Osteoblast (primary cell): ENCODE measurements at regions not wholly inside any gene's neighbourhood (a gene's known extent, or its start where the extent isn't known, plus 50 kb on each side); places are given as distances from the start of the nearest gene placed in this dataset.

Experiments used
- DNase-seq: peaks from one replicate; pipeline ENCODE4 v3.0.0; 2011; ENCODE audit warnings: low spot score, mixed read lengths; ENCODE audit not compliant: insufficient read length; ENCODE audit errors: missing footprints
- H2AFZ ChIP-seq: 2 replicates; pipeline ENCODE4 v1.6.0; 2011; ENCODE audit warnings: mild to moderate bottlenecking, low read length
- H3K27ac ChIP-seq: 2 replicates; pipeline ENCODE4 v1.5.1; 2011; ENCODE audit warnings: mild to moderate bottlenecking, low read depth, low read length, moderate library complexity
- H3K27me3 ChIP-seq: 2 replicates; pipeline ENCODE4 v1.6.0; 2012; ENCODE audit warnings: mild to moderate bottlenecking, control low read depth, inconsistent platforms, low read length, moderate library complexity; ENCODE audit not compliant: insufficient read depth
- H3K36me3 ChIP-seq: 2 replicates; pipeline ENCODE4 v1.5.1; 2011; ENCODE audit warnings: mild to moderate bottlenecking, low read length, control low read depth, moderate library complexity; ENCODE audit not compliant: insufficient read depth
- H3K4me1 ChIP-seq: 2 replicates; pipeline ENCODE4 v1.5.1; 2011; ENCODE audit warnings: mild to moderate bottlenecking, low read length, control low read depth, moderate library complexity; ENCODE audit not compliant: insufficient read depth
- H3K4me2 ChIP-seq: 2 replicates; pipeline ENCODE4 v1.6.0; 2011; ENCODE audit warnings: mild to moderate bottlenecking, low read length; ENCODE audit not compliant: insufficient read depth
- H3K4me3 ChIP-seq: fragments of 200-600 bp; sonication (generic); 3 replicates; pipeline ENCODE4 v1.5.1; 2012; ENCODE audit warnings: mild to moderate bottlenecking, low read length, inconsistent platforms; ENCODE audit not compliant: insufficient read depth
- H3K79me2 ChIP-seq: 2 replicates; pipeline ENCODE4 v1.6.0; 2012; ENCODE audit warnings: mild to moderate bottlenecking, low read length, control low read depth, inconsistent platforms; ENCODE audit not compliant: insufficient read depth
- H3K9me3 ChIP-seq: 2 replicates; pipeline ENCODE4 v1.5.1; 2011; ENCODE audit warnings: low read depth, low read length, control low read depth
- H4K20me1 ChIP-seq: 2 replicates; pipeline ENCODE4 v1.6.0; 2012; ENCODE audit warnings: mild to moderate bottlenecking, low read length, control low read depth; ENCODE audit not compliant: insufficient read depth
- TF ChIP-seq, protein P1 (sequence below): IDR thresholded peaks from 2 replicates; pipeline ENCODE4 v1.5.1; 2011; ENCODE audit warnings: mild to moderate bottlenecking, low read depth, low read length, moderate library complexity; ENCODE audit errors: extremely low read depth

- H4K20me1 ChIP-seq = no peaks in the 10 kb centered on the region
- no peaks in the 10 kb centered on the region for H3K4me1 ChIP-seq
- H3K36me3 ChIP-seq = no peaks in the 10 kb centered on the region
- no peaks in the 10 kb centered on the region for H3K79me2 ChIP-seq
- H3K9me3 ChIP-seq = no peaks in the 10 kb centered on the region
- H3K27me3 ChIP-seq = peaks cover 25% of the 10 kb centered on the region
- TF ChIP-seq, protein P1, sequence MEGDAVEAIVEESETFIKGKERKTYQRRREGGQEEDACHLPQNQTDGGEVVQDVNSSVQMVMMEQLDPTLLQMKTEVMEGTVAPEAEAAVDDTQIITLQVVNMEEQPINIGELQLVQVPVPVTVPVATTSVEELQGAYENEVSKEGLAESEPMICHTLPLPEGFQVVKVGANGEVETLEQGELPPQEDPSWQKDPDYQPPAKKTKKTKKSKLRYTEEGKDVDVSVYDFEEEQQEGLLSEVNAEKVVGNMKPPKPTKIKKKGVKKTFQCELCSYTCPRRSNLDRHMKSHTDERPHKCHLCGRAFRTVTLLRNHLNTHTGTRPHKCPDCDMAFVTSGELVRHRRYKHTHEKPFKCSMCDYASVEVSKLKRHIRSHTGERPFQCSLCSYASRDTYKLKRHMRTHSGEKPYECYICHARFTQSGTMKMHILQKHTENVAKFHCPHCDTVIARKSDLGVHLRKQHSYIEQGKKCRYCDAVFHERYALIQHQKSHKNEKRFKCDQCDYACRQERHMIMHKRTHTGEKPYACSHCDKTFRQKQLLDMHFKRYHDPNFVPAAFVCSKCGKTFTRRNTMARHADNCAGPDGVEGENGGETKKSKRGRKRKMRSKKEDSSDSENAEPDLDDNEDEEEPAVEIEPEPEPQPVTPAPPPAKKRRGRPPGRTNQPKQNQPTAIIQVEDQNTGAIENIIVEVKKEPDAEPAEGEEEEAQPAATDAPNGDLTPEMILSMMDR = no peak
- no peak overlapping the region for H2AFZ ChIP-seq
- H3K27ac ChIP-seq = no peak overlapping the region
- no peak for DNase-seq
- H3K4me2 ChIP-seq = no peak overlapping the region
- no peak overlapping the region for H3K4me3 ChIP-seq
These were observed 128.0 kb downstream of the TRIM29 start for GRCh38 chr11:120009938-120010337.

GRCh38 chr11:120007144-120007543 lies 130.8 kb downstream of the TRIM29 start:
- Histone ChIP-seq H3K27ac (no peak overlapping the region), H3K79me2 (no peaks in the 10 kb centered on the region), H3K36me3 (no peaks in the 10 kb centered on the region), H3K4me1 (no peaks in the 10 kb centered on the region), H4K20me1 (no peaks in the 10 kb centered on the region), H3K4me3 (no peak overlapping the region), H3K27me3 (peaks cover 36% of the 10 kb centered on the region), H3K9me3 (no peaks in the 10 kb centered on the region), H2AFZ (no peak overlapping the region), H3K4me2 (no peak overlapping the region)
- TF ChIP-seq, protein P1 = no peak
- DNase-seq = no peak

- Histone ChIP-seq H3K36me3 (no peaks in the 10 kb centered on the region), H3K27ac (no peak overlapping the region), H2AFZ (no peak overlapping the region), H3K4me2 (no peak overlapping the region), H3K4me1 (no peaks in the 10 kb centered on the region), H3K27me3 (peaks cover 26% of the 10 kb centered on the region), H4K20me1 (no peaks in the 10 kb centered on the region), H3K9me3 (no peaks in the 10 kb centered on the region), H3K4me3 (no peak overlapping the region), H3K79me2 (no peaks in the 10 kb centered on the region)
- no peak for DNase-seq
- TF ChIP-seq, protein P1 = no peak
These were observed 133.2 kb downstream of the TRIM29 start for GRCh38 chr11:120004723-120005122.

GRCh38 chr11:120001178-120002090 lies 136.5 kb downstream of the TRIM29 start:
- Histone ChIP-seq H4K20me1 (no peaks in the 10 kb centered on the region), H3K4me3 (no peak overlapping the region), H3K4me2 (no peak overlapping the region), H3K27me3 (peaks cover 18% of the 10 kb centered on the region), H3K9me3 (no peaks in the 10 kb centered on the region), H3K27ac (no peak overlapping the region), H3K79me2 (no peaks in the 10 kb centered on the region), H3K36me3 (no peaks in the 10 kb centered on the region), H3K4me1 (no peaks in the 10 kb centered on the region), H2AFZ (no peak overlapping the region)
- DNase-seq = no peak
- TF ChIP-seq, protein P1 = no peak
